ENCODE measurements at regions not wholly inside any gene's neighbourhood (a gene's known extent, or its start where the extent isn't known, plus 50 kb on each side); places are given as distances from the start of the nearest gene placed in this dataset.

GRCh38 chr1:37394574-37395464 lies 79.6 kb upstream of the ZC3H12A start:
- TF ChIP-seq CTCF (IDR thresholded peaks at IDR 0.05) (no peak), EP300 (IDR thresholded peaks at IDR 0.05) (no peak), POLR2A (IDR thresholded peaks at IDR 0.05) (no peak)
